SK-N-SH (cell line): ENCODE measurements at regions not wholly inside any gene's neighbourhood (a gene's known extent, or its start where the extent isn't known, plus 50 kb on each side); places are given as distances from the start of the nearest gene placed in this dataset.

Experiments
- CTCF ChIA-PET: fragments of 300-600, 350-600 bp; formaldehyde crosslinking; extraction: SDS; loops from one replicate; lab custom pipeline; 2021; lab: Yijun Ruan, JAX
- POLR2A ChIA-PET: fragments of 350-600 bp; sonication (Branson Sonifier 250); formaldehyde crosslinking; extraction: SDS; loops from one replicate; lab custom pipeline; 2020; ENCODE audit warnings: antibody characterized with exemption, inconsistent platforms; lab: Yijun Ruan, JAX
- DNase-seq: peaks from one replicate; pipeline ENCODE4 v3.0.0; 2012
- H2AFZ ChIP-seq: fragments of 200-600 bp; sonication (generic); 2 replicates; pipeline ENCODE4 v1.8.1; 2016; ENCODE audit warnings: antibody characterized with exemption, mild to moderate bottlenecking, low read depth
- H3F3A ChIP-seq: fragments of 200-600 bp; sonication (generic); replicated peaks from 2 replicates; pipeline ENCODE3; 2016; ENCODE audit warnings: antibody characterized with exemption, mild to moderate bottlenecking; ENCODE audit not compliant: insufficient read depth
- H3K27ac ChIP-seq, 2 experiments: fragments of 200-500 bp in 1 of 2; fragments of 200-600 bp in 1 of 2; sonication (Bioruptor generic) in 1 of 2; sonication (generic), shearing (Covaris generic) in 1 of 2; 2 replicates each; pipeline versions ENCODE4 v1.5.1 to v1.6.1; 2014 to 2016; ENCODE audit warnings: low read depth in 2 of 2, inconsistent platforms in 1 of 2, low read length in 1 of 2, mild to moderate bottlenecking in 1 of 2, mixed read lengths in 1 of 2
- H3K27me3 ChIP-seq: fragments of 200-600 bp; sonication (generic), shearing (Covaris generic); 2 replicates; pipeline ENCODE4 v1.6.1; 2016; ENCODE audit warnings: mixed run types; ENCODE audit not compliant: insufficient read depth
- H3K36me3 ChIP-seq, 2 experiments: fragments of 200-500 bp in 1 of 2; fragments of 200-600 bp in 1 of 2; sonication (Bioruptor generic) in 1 of 2; sonication (generic) in 1 of 2; replicated peaks in 1 of 2; 2 replicates each; pipeline versions ENCODE3 to v1.5.1; 2014 to 2016; ENCODE audit warnings: low read length in 1 of 2, mild to moderate bottlenecking in 1 of 2; ENCODE audit not compliant: insufficient read depth in 2 of 2, control insufficient read depth in 1 of 2
- H3K4me1 ChIP-seq, 2 experiments: fragments of 200-500 bp in 1 of 2; fragments of 200-600 bp in 1 of 2; sonication (Bioruptor generic) in 1 of 2; sonication (generic), shearing (Covaris generic) in 1 of 2; 2 replicates each; pipeline versions ENCODE4 v1.5.1 to v1.6.1; 2014 to 2016; ENCODE audit warnings: low read depth in 1 of 2, low read length in 1 of 2, mixed run types in 1 of 2; ENCODE audit not compliant: insufficient read depth in 2 of 2, control insufficient read depth in 1 of 2
- H3K4me2 ChIP-seq: fragments of 200-600 bp; sonication (generic), shearing (Covaris generic); 2 replicates; pipeline ENCODE4 v1.6.1; 2017; ENCODE audit warnings: mixed run types
- H3K4me3 ChIP-seq, 2 experiments: fragments of 200-500 bp in 1 of 2; fragments of 200-600 bp in 1 of 2; sonication (Bioruptor generic) in 1 of 2; sonication (generic), shearing (Covaris generic) in 1 of 2; 2 replicates each; pipeline versions ENCODE4 v1.5.1 to v1.8.1; 2014 to 2016; ENCODE audit warnings: low read depth in 2 of 2, inconsistent platforms in 1 of 2, low read length in 1 of 2, mild to moderate bottlenecking in 1 of 2, mixed read lengths in 1 of 2, moderate library complexity in 1 of 2
- H3K79me2 ChIP-seq: fragments of 200-600 bp; sonication (generic); 2 replicates; pipeline ENCODE4 v1.8.1; 2017; ENCODE audit warnings: mild to moderate bottlenecking; ENCODE audit not compliant: insufficient read depth
- H3K9ac ChIP-seq: fragments of 200-600 bp; sonication (generic); 2 replicates; pipeline ENCODE4 v1.6.1; 2017; ENCODE audit warnings: mixed run types
- H3K9me2 ChIP-seq: fragments of 200-600 bp; sonication (generic); 2 replicates; pipeline ENCODE4 v1.6.1; 2017; ENCODE audit warnings: mixed run types
- H3K9me3 ChIP-seq: fragments of 200-600 bp; sonication (generic); 2 replicates; pipeline ENCODE4 v1.6.1; 2017; ENCODE audit warnings: mixed run types, mild to moderate bottlenecking, moderate library complexity
- H4K20me1 ChIP-seq: fragments of 200-600 bp; sonication (generic); 2 replicates; pipeline ENCODE4 v1.6.1; 2017; ENCODE audit warnings: mild to moderate bottlenecking, mixed run types; ENCODE audit not compliant: insufficient read depth
- CTCF ChIP-seq: fragments of 200-600 bp; sonication (generic); IDR thresholded peaks from 2 replicates; pipeline ENCODE4 v1.6.1; 2017; ENCODE audit warnings: antibody characterized with exemption, mild to moderate bottlenecking, moderate library complexity
- EP300 ChIP-seq, 2 experiments: IDR thresholded peaks; 2 replicates each; pipeline versions ENCODE4 v1.4.0 to v1.6.1; 2012; ENCODE audit warnings: borderline replicate concordance in 1 of 2, low read depth in 1 of 2, low read length in 1 of 2
- EZH2phosphoT487 ChIP-seq: fragments of 200-600 bp; sonication (generic); IDR thresholded peaks from 2 replicates; pipeline ENCODE4 v1.6.1; 2017; ENCODE audit warnings: low read depth, mixed run types, mild to moderate bottlenecking, antibody characterized with exemption, moderate library complexity, borderline replicate concordance
- FOSL2 ChIP-seq: IDR thresholded peaks from 2 replicates; pipeline ENCODE4 v1.4.0; 2012; ENCODE audit warnings: low read depth, mild to moderate bottlenecking, moderate library complexity, borderline replicate concordance
- GATA2 ChIP-seq: sonication (generic); formaldehyde crosslinking; IDR thresholded peaks from 2 replicates; pipeline ENCODE4 v1.5.0; 2020; ENCODE audit warnings: mild to moderate bottlenecking, missing genetic modification reagents
- IRF3 ChIP-seq: fragments of 150-350 bp; IDR thresholded peaks from 2 replicates; pipeline ENCODE4 v1.6.1; 2016; ENCODE audit warnings: mild to moderate bottlenecking, low read depth, low read length
- JUND ChIP-seq: IDR thresholded peaks from 2 replicates; pipeline ENCODE4 v1.4.0; 2012
- MEF2A ChIP-seq: IDR thresholded peaks from 2 replicates; pipeline ENCODE4 v1.4.0; 2012; ENCODE audit warnings: low read depth, borderline replicate concordance
- NFIC ChIP-seq: IDR thresholded peaks from 2 replicates; pipeline ENCODE4 v1.4.0; 2012; ENCODE audit warnings: borderline replicate concordance
- REST ChIP-seq: IDR thresholded peaks from 2 replicates; pipeline ENCODE4 v1.6.1; 2012; ENCODE audit warnings: mild to moderate bottlenecking, low read depth, low read length, moderate library complexity
- RFX5 ChIP-seq: IDR thresholded peaks from 2 replicates; pipeline ENCODE4 v1.6.1; 2012; ENCODE audit warnings: mild to moderate bottlenecking, improper control_type of control experiment, low read length
- SMC3 ChIP-seq: IDR thresholded peaks from 2 replicates; pipeline ENCODE4 v1.6.1; 2012; ENCODE audit warnings: low read depth, low read length, improper control_type of control experiment
- TEAD4 ChIP-seq: IDR thresholded peaks from 2 replicates; pipeline ENCODE4 v1.4.0; 2012; ENCODE audit warnings: mild to moderate bottlenecking, borderline replicate concordance; ENCODE audit not compliant: insufficient read depth
- USF1 ChIP-seq: IDR thresholded peaks from 2 replicates; pipeline ENCODE4 v1.4.0; 2012; ENCODE audit warnings: low read depth, borderline replicate concordance
- ZBTB33 ChIP-seq: IDR thresholded peaks from 2 replicates; pipeline ENCODE4 v1.4.0; 2012; ENCODE audit warnings: low read depth, borderline replicate concordance
- WGBS: methylation state at CpG from one replicate; pipeline ENCODE4 v1.1.6; 2017; ENCODE audit warnings: low lambda C conversion rate; 5-methylcytosine and 5-hydroxymethylcytosine counted together

- no peak for DNase-seq
- ChIA-PET CTCF (interaction anchor here (2.2 kb wide), 1 partner anchor 18 kb away, joined by 8 read pairs; no protein-coding TSS in a partner anchor), POLR2A (no interaction called here)
- peaks cover 1% of the 10 kb centered on the region for H3F3A ChIP-seq
- H3K9ac ChIP-seq = no peak overlapping the region
- H3K9me2 ChIP-seq = no peaks in the 10 kb centered on the region
- H2AFZ ChIP-seq = no peak overlapping the region
- no peak overlapping the region for H3K27ac ChIP-seq
- no peaks in the 10 kb centered on the region for H3K9me3 ChIP-seq
- H4K20me1 ChIP-seq = no peaks in the 10 kb centered on the region
- H3K4me3 ChIP-seq = no peak overlapping the region
- 89% methylated on average over 4 of the region's 4 CpGs for WGBS
- H3K4me2 ChIP-seq = no peak overlapping the region
- peaks cover 9 to 17% of the 10 kb centered on the region in 2 experiments; a peak in 3 of 4 replicates for H3K4me1 ChIP-seq
- H3K27me3 ChIP-seq = no peaks in the 10 kb centered on the region
- no peaks in the 10 kb centered on the region for H3K36me3 ChIP-seq
- H3K79me2 ChIP-seq = no peaks in the 10 kb centered on the region
- TF ChIP-seq EP300 (IDR thresholded peaks at IDR 0.05; ENCODE audit: borderline replicate concordance in 1 of 2, low read depth in 1 of 2, low read length in 1 of 2) (no peak), GATA2 (CRISPR knock-in tag) (no peak), FOSL2 (no peak), JUND (no peak), SMC3 (no peak), MEF2A (no peak), TEAD4 (no peak), USF1 (no peak), IRF3 (no peak)
Measured at GRCh38 chr4:140271553-140271952, 101.9 kb upstream of the SCOC start.

- Histone ChIP-seq H3K4me2 (no peak overlapping the region), H3K27me3 (no peaks in the 10 kb centered on the region), H3K36me3 (no peaks in the 10 kb centered on the region), H2AFZ (no peak overlapping the region), H3K4me1 (peaks cover 9 to 17% of the 10 kb centered on the region in 2 experiments; a peak in 3 of 4 replicates), H3K9ac (no peak overlapping the region), H3K27ac (no peak overlapping the region), H3K9me3 (no peaks in the 10 kb centered on the region), H3K9me2 (no peaks in the 10 kb centered on the region), H3K79me2 (no peaks in the 10 kb centered on the region), H4K20me1 (no peaks in the 10 kb centered on the region), H3K4me3 (no peak overlapping the region), H3F3A (peaks cover 6% of the 10 kb centered on the region)
- DNase-seq = no peak
- WGBS = 94% methylated on average over 6 of the region's 6 CpGs
- ChIA-PET POLR2A (no interaction called here), CTCF (interaction anchor here (1.2 kb wide), 1 partner anchor 26 kb away, joined by 4 read pairs; no protein-coding TSS in a partner anchor)
- TF ChIP-seq EZH2phosphoT487 = no peak
- no peak for TF ChIP-seq NFIC
- no peak for TF ChIP-seq TEAD4
- TF ChIP-seq GATA2 (CRISPR knock-in tag) = no peak
- no peak for TF ChIP-seq MEF2A
- TF ChIP-seq ZBTB33 = no peak
- no peak for TF ChIP-seq REST
- TF ChIP-seq RFX5 = no peak
- TF ChIP-seq IRF3 = no peak
- no peak for TF ChIP-seq JUND
- no peak for TF ChIP-seq CTCF
Measured at GRCh38 chr4:140269369-140269768, 104.1 kb upstream of the SCOC start.
